GM18951 (cell line): ENCODE measurements at regions not wholly inside any gene's neighbourhood (a gene's known extent, or its start where the extent isn't known, plus 50 kb on each side); places are given as distances from the start of the nearest gene placed in this dataset.

Experiments used
- POLR2A ChIP-seq: IDR thresholded peaks from 4 replicates; pipeline ENCODE4 v1.6.1; 2011; ENCODE audit warnings: mild to moderate bottlenecking; ENCODE audit not compliant: insufficient read length, insufficient read depth; ENCODE audit errors: extremely low read depth
- in situ Hi-C: fragments of 300-500 bp; cut with MboI; formaldehyde crosslinking; loops from one replicate; pipeline ENCODE4 v1.12.0; 2022; ENCODE audit warnings: low sequenced_read_pairs, mixed read lengths, inconsistent platforms; ENCODE audit not compliant: unreplicated experiment

DNA sequence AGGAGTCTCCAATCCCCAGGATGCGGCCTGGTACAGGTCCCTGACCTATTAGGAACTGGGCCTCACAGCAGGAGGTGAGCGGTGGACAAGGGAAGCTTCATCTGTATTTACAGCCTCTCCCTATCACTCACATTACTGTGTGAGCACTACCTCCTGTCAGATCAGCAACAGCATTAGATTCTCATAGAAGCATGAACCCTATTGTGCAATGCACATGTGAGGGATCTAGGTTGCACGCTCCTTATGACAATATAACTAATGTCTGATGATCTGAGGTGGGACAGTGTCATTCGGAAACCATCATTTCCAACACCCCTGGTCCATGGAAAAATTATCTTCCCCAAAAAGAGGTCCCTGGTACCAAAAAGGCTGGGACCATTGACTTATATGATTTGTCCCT lies 1000.5 kb downstream of the FLRT2 start:
- TF ChIP-seq POLR2A, result no peak

DNA sequence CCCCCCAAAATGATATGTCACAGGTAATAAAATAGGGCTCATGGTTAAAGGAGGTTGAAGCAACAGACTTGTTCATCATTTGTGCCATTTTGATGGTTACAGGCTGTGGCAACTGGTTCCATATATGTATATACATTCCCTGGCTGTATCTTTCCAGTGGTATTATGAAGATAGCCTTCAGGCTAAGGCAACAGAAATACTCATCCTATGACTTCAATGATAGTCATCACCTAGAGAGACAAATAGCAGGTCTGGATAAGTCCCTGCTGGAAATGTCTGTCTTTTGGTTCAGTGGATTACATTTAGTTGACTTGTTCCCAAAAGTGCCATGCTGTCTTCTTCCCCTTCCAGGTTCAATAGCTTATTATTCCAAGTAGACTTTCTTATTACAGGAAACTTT lies 997.4 kb downstream of the FLRT2 start:
- no peak for TF ChIP-seq POLR2A
- in situ Hi-C loops, result no loop called here

More for the DNA sequence above, 1000.5 kb downstream of the FLRT2 start:
- in situ Hi-C loops, result no loop called here

DNA sequence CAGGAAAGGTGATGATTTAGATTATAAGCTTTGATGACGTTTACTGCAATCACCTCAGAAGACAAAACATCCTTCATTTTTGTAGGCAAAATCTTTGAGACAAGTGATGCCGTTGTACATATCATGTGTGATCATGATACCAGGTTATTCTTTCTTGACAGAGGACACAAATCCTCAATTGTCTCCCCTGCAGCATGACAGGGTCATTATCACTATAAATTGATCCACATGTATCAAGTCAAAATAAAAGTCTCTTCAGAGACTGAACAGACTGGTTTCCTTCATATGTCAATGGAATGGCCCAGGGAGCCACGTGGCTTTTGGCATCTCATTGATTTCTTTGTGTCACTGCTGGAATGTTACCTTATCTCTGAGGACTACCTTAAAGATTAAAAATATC lies 995.7 kb downstream of the FLRT2 start:
- TF ChIP-seq POLR2A, result no peak
- in situ Hi-C loops, result no loop called here

DNA sequence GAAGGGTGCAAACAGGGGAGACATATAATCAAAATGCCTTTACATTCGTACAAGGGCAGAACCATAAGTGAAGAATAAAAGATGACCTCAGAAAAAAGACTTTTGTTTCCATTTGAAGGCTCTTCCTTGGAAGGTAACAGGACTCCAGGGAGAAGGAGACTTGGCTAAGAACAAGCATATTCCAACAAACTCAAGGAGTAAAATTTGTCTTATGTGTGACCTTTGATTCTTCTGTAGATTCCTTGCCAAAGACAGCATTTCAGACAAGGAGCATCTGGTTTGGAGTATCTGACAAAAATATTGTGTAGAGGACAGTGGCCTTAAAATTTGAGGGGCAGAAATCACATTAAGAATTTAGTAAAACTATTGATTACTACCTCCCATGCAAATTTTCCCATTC lies 991.9 kb downstream of the FLRT2 start:
- in situ Hi-C loops, result no loop called here
- no peak for TF ChIP-seq POLR2A

DNA sequence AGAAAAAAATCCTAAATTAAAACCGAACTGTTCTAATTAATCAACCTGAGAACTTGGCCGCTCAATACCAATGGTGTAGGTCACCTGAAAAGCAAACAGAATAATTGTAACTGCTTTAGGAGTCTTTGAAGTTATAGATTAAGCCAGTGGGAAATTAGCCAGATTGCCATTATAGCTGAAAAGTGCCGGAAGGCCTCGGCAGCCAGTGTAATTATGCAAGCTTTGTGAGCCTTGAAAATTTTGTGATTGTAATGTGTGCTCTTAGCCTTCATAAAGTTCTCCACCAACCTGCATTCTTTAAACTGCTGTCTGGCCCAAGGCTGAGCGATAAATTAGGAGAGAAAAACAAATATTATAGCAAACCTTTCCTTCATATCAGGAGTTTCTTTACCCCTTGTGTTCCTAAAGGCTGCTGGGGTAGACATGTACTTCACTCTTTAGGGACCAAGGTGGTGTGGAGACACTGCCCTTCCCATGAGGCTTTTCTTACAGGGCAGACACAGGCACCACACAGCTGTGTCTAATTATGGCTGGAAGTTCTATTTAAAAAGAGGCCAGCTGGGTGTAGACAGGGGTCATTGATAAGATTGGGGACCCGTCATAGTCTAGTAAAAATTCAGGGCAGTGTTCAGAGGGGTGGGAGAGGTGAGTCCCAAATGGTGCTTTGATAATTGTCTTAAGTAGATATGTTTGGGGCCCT lies 991.2 kb downstream of the FLRT2 start:
- in situ Hi-C loops, result no loop called here
- TF ChIP-seq POLR2A, result no peak

DNA sequence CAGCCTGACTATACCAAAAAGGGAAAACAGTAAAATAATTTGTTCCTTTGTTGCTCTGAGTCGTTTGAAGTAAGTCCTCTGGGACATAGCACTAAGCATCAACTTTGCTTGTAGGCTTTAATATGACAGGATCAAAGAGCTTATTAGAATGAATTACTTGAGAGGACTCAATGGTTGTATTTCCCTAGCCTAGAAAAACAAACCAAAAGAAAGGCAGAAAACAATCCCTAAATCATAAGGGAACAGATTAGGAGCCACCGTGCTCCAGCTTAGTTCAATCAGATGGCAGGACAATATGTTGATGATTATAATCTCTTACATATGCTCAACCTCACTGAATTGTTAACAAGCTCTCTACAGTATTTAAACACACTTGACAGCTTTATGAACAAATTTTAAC lies 988.4 kb downstream of the FLRT2 start:
- in situ Hi-C loops, result no loop called here
- no peak for TF ChIP-seq POLR2A

DNA sequence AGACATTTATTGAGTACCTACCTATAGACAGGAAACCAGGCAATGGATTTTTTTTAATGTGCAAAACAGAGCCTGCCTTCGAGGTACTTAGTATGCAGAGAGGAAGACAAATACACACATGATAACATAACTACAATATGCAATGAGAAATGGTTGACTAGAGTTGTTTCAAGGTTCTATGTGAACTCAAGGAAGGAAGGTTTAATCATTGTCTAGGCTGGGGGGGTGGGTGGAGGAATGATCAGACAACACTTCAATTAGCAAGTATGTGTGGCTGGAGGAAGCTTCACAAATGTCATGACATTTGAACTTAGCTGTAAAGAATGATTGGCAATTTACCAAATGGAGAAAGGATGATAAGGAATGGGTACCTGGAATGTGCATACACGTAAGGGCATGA lies 985.3 kb downstream of the FLRT2 start:
- in situ Hi-C loops, result no loop called here
- TF ChIP-seq POLR2A, result no peak

DNA sequence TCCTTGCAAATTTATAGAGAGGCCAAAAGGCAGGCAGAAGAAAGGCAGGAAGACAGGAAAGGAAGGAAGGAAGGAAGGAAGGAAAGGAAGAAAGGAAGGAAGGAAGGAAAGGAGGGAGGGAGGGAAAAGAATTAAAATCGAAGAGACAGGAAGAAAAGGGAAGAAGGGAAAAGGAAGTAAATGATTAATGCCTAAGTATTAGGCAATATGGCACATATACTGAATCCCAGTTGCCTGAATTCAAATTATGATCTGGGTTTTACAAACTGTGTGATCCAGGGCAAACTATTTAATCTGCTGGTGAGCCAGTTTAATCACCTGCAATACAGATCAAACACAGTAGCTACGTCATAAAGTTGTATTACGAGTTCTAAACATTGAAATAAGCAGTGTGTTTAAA lies 983.6 kb downstream of the FLRT2 start:
- in situ Hi-C loops, result no loop called here
- no peak for TF ChIP-seq POLR2A

DNA sequence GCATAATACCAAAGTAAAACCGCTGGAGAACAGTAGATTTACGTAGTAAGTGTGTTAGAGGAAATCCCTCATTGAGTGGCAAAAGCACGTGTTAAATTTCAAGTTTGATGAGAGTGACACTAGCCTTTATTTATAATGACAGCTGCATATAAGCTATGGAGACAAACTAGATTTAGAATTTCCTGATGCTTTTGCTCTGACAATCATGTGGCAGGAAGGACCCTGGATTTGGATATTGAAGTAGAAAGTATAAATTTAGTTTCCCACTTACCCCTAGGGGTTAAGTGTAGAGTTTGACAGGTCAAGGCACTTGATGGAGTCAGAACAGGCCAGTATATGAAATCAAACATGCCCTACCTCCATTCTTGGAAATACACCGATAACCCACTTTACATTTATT lies 983.1 kb downstream of the FLRT2 start:
- no peak for TF ChIP-seq POLR2A
- in situ Hi-C loops, result no loop called here

DNA sequence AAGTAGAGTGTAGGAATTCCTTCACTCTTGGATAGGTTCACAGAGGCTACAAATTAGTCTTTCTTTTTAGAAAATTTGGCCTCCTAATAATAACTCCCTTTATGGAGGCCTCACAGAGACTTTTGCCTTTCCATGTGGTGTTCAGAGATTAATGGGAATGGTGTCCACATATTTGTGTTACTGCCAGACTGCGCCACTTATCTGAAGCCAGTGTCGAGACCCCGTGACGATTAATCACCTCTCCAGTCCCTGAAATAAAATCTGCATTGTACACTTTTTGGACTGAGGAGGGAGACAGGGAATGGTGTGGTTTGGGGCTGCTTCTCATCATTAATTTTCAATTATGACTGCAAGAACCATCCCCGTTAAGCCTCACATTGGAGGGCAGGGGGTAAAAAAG lies 980.5 kb downstream of the FLRT2 start:
- no peak for TF ChIP-seq POLR2A
- in situ Hi-C loops, result no loop called here

DNA sequence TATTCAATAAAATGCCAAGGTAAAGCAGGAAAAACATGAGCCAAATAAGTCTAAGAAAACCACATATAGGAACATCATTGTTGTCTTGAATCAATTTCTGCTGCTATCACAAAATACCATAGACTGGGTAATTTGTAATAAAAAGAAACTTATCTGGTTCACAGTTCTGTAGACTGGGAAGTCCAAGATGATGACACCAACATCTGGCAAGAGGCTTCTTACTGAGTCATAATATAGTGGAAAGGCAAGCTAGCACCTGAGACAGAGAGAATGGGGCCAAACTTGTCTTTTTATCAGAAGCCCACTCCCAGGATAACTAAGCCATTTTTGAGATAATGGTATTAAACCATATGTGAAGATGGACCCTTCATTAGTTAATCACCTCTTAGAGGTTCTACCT lies 975.9 kb downstream of the FLRT2 start:
- TF ChIP-seq POLR2A, result no peak
- in situ Hi-C loops, result no loop called here

DNA sequence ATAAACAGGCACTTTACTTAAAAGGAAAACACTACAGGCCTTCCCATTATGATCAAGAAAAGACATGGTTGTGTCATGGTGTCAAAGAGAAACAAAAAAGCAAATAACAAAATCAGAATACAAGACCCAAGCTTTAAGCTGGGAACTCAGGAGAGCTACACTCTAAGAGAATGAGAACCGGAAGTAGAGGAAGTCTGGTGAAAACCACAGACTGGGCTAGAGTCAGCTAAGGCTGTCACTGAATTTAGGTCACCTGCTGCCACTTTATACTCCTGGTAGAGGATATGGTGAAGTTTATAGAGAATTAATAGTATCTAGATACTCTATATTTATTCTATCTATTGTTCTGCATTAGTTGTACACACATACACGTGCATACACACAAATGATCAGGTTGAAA lies 971.7 kb downstream of the FLRT2 start:
- in situ Hi-C loops, result no loop called here
- TF ChIP-seq POLR2A, result no peak

DNA sequence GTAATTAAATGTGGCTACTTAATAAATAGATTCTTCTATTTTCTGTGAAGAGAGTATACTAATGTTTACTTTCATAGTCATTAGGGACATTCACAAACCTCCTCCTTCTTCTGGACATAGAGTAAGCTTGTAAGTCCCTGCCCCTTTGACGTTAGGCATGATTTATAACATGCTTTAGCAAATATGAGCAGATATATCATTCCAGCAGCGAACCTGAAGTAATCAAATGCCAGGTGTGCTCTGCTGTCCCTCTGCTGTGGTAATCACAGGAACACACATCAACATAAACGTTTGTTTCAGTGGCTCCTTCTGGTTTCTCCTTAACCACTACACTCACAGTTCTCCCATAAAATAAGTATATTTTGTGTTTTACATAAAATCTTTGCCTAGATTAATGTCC lies 961.8 kb downstream of the FLRT2 start:
- no peak for TF ChIP-seq POLR2A
- in situ Hi-C loops, result no loop called here

DNA sequence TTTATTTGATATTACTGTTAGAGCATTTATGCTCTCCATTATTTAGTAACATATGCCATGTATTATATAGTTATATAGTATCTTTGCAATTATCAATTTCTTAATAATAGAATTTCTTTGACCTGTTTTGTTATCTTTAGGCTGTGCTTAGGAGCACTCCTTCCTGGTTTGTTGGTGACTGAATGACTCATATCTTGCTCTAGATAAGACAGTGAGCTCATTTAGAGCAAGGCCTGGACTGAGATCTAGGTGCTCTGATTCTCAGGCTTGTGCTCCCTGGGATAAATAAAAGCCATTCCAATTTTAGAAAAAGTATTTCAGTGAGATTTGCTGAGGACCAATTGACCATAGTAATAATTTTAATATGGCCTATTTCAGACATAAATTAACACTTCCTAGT lies 951.2 kb downstream of the FLRT2 start:
- no peak for TF ChIP-seq POLR2A
- in situ Hi-C loops, result no loop called here

DNA sequence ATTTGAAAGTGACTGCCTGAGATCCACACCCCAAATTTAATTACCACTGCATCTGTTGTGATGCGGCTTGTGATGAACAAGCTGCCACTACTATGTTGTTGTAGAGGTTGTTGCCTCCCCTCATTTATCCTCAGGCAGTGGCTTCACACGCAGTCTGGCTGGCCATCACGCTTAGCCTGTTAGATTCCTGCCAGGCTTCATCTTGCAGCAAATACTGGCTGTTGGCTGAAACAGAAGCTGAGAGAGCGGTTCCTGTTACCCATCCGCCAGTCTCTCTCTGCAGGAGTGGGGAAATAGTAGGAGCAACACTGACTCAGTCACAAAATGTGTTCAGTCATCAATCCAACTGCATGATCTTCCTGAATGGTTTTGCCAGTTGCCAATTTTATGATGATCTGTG lies 934.4 kb downstream of the FLRT2 start:
- in situ Hi-C loops, result no loop called here
- TF ChIP-seq POLR2A, result no peak
